Right kidney (tissue), 1 donor: ENCODE measurements at regions not wholly inside any gene's neighbourhood (a gene's known extent, or its start where the extent isn't known, plus 50 kb on each side); places are given as distances from the start of the nearest gene placed in this dataset.
A peak's percentile ranks its signal among the peaks of the same experiment; 100 is the strongest.
"Not testable (repeated sequence)": the region's sequence is repeated elsewhere in the genome, so short reads cannot be mapped to it uniquely, and the experiment has no call there.

ENCODE experiments used
- DNase-seq: peaks from one replicate; pipeline ENCODE4 v3.0.0-alpha.2; 2016

DNA sequence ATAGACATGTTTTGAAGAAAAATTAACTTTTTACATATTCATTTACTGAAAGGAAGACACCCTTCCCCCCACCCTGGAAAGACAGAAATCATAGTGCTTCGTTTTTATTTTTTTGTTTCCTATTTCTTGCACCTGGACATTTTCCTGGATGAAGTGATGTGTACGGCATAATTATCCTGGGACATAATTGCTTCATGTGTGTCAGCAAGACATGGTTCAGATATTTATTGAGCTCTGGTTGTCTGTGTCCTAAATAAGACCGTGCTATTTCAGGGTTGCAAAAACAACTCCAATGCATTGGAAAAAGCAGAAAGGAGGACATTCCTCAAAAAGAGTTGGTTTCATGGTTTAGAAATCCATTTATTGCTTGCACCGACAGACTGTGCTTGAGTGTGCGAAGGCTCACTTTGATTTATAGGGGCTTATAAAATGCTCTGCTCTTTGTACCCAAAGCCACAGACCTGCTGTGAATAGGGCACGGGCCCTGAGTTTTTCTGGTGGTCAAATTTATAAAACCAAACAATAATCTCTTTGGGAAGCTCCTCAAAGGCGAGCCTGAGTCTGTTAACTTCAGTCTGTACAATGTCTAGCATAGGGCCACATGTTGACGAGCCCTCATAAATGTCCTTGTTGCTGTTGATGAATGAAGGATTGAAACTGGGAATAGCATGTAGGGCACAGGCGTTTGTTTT, 179.5 kb downstream of the SOX4 start:
- no peak for DNase-seq

GRCh38 chr6:21773576-21773968, 180.0 kb downstream of the SOX4 start:
- no peak for DNase-seq

DNA sequence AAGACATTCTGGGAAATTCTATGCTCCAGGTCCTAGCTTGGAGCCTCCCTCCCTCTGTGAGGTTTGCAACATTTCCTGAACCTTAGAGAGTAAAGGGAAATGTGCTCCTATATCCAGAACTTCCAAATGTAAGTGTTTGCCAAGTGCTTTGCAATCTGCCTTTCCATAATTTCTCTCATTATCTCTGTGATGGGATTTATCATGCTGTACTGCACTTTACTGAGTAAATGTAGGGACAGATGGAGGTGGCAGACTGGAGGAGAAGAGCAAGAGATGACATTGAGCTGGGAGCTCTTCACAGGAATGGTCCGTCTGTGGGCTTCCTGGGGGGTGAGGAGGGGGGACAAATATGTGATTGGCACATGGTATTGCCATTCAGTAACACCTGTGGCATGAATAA, 184.3 kb downstream of the SOX4 start:
- no peak for DNase-seq

- no peak for DNase-seq
Measured at GRCh38 chr6:21780141-21780540, 186.6 kb downstream of the SOX4 start.

- no peak for DNase-seq
Measured at GRCh38 chr6:21780679-21781078, 187.1 kb downstream of the SOX4 start.

DNA sequence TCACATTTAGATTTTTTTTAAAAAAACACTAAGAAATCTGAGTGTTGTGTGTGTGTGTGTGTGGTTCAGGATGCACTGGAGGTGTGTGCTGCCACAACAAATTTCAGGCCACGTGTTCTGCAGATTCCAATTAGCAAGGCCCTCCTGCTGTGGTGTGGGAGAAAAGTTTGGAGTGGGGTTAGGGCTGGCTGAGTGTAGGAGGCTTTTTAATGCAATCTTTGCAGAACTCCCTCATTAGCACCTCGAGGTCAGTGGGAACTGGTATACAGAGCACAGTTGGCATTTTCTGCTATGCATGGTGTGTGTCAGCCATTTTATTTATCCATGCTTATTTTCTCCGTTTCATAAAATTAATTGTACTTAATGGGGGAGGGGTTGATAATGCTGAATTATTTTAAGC, 187.6 kb downstream of the SOX4 start:
- no peak for DNase-seq

DNA sequence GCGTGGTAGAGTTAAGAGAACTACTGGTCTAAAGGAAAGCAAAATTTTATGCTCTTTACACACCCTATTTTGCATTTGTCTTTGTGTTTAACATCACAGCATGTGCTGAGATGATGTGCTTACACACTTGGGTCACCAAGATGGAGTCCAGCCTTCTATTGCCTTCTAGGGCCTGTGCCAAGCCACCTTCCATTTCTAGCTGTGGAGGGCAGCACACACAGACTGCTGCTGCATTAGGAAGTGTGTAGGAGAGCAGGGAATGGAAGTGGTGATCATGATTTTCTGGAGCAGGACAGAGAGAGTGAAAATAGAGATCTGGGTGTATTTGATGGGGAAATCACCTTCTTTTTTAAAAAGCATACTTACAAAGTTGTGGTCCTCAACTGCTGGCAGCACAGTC, 191.6 kb downstream of the SOX4 start:
- DNase-seq = no peak

- no peak for DNase-seq
Measured at GRCh38 chr6:21791056-21791455, 197.5 kb downstream of the SOX4 start.

DNA sequence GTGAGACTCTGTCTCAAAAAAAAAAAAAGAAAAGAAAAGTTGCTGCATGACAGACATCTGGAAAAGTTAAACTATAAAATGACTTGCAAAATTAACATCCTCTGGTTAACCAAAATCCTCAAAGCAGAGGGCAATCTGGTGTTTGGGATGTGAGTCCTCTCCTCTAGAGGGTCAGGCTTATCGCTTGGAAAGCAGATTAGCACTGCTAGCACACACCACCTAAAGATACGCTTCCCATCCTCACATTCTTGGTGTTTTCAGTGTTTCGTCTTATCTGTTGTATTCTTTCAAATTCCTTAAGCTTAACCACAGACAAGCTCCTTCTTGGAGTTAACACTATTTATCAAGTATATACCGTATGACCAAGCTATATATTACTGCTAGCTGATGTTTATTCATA, 198.0 kb downstream of the SOX4 start:
- DNase-seq = no peak

DNA sequence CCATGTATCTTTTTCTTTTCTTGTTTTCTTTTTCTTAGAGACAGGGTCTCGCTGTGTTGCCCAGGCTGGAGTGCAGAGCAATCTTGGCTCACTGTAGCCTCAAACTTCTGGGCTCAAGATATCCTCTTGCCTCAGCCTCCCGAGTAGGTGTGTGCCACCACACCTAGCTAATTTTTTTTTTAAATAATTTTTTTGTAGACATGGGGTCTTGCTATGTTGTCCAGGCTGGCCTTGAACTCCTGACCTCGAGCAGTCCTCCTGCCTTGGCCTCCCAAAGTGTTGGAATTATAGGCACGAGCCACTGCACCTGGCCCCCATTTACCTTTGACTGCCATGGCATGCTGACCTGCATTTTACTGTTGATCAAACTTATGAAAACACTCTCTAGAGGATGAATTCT, 198.6 kb downstream of the SOX4 start:
- DNase-seq = no peak

DNA sequence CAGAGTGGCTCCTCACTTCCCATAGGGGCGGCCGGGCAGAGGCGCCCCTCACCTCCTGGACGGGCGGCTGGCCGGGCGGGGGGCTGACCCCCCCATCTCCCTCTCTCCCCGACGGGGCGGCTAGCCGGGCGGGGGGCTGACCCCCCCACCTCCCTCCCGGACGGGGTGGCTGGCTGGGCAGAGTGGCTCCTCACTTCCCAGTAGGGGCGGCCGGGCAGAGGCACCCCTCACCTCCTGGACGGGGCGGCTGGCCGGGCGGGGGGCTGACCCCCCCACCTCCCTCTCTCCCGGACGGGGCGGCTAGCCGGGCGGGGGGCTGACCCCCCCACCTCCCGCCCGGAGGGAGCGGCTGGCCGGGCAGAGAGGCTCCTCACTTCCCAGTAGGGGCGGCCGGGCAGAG, 203.4 kb downstream of the SOX4 start:
- not testable (repeated sequence) for DNase-seq

DNA sequence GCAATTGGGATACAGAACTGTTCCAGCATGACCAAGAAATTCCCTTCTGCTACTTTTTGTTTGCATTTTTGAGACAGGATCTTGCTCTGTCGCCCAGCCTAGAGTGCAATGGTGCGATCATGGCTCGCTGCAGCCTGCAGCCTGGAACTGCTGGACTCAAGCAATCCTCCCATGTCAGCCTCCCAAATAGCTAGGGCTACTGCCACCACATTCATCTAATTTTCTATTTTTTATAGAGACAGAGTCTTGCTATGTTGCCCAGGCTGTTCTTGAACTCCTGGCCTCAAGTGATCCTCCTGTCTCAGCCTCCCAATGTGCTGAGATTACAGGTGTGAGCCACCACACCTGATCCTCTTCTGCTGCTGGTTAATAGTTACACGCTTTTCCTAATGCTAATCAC, 204.9 kb downstream of the SOX4 start:
- DNase-seq = no peak

DNA sequence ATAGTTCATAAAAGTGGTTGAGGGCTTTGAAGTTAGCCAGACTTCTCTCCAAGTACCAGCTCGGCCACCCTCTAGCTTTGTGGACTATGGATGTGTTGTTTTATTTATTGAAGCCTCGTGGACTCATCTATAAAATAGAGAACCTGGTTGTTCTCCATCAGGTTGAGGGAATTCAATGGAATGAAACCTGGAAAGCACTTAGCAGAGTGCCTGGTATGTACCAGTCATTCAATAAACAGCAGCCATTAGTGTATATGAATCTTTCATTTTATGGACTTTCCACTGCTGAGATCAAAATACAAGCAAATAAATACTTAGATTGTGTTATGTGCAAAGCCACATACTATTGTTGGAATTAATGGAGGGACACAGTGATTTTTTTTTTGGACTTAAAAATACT, 206.8 kb downstream of the SOX4 start:
- DNase-seq = no peak

GRCh38 chr6:21800948-21801438, 207.4 kb downstream of the SOX4 start:
- DNase-seq = peak; percentile 49

- DNase-seq = no peak
Measured at GRCh38 chr6:21801446-21802174, 208.1 kb downstream of the SOX4 start.

- DNase-seq = no peak
Measured at GRCh38 chr6:21802175-21802822, 208.7 kb downstream of the SOX4 start.

GRCh38 chr6:21804941-21805610, 211.5 kb downstream of the SOX4 start:
- no peak for DNase-seq

DNA sequence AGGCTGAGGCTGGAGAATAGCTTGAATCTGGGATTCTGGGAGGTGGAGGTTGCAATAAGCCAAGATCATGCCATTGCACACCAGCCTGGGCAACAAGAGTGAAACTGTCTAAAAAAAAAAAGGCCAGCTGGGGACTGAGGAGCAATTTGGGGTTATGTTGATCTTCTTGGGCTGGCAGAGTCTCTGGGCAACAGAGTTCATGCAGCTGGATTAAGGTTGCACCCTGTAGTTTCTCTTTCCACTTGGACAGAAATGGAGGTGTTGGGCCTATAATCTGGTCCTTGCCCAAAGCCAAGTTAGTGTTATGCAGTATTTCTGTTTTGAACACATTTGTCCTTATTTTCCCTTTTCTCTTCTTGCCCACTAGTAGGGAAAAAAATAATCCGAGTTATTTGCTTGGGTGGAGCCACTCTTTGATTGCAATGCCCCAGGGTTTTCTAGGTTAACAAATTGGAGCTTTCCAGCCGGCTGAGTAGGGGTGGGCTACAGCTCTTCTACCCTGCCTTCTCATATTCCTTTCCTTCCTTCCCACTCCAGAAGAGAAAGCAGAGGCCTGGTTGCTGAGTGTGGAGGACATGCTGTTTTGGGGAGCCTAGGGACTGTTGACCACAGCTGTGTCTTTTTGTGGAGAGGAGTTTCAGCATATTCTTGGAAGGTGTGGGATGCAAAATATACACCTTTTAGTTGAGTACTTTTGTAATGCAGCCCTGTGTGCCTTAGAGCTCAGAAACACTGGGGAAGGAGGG, 213.9 kb downstream of the SOX4 start:
- peak; percentile 26 for DNase-seq

DNA sequence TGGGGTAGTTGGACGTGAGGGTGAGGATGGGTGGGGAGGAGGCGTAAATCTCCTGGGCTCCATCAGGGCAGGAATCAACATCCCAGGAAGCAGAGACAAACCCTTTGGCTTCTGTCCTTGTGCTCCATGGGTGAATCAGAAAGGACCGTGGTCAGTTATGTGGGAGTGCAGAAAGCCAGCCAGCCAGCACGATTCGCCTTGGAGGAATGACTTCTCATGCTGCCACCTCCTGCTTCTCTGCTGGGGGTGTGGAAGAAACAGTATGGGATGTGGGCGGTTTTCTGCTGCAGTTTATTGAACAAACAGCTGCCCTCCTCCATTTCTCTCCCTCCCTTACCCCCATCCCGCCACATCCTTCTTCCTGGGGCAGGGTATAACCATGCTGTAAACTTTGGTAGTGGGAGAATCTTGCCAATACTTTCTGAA, 214.5 kb downstream of the SOX4 start:
- DNase-seq = peak; percentile 55

DNA sequence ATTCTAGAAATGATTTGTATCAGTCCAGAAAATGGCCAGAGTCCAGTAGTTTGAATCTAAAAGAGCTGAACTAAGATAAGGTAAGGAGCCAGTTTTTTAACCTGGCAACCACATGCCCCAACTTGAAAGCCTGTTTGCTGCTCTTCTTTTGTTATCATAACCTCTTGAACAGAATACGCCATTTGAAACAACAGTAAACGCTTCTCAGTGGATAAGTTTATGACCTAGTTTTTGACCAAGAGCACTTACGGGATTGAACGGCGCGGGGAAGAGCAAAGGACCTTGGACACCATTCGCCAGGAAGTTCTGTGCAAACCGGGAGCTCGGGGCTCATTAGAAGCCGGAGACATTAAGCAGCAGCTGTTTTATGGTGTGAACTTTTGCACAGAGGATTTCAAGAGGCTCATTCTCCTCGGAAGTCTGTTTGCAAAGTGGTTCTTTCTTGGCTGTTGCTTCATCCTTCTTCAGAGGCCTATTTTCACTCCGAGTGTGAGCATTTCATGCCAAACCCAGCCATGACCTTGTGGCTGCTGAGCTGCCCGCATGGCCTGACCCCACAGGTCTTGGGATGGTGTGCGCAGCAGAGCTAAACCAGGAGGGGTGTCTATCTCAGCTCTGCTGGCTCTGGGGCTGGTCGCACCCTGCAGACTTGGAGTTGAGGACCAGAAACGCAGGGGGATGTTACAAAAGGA, 215.1 kb downstream of the SOX4 start:
- DNase-seq = peak; percentile 55

DNA sequence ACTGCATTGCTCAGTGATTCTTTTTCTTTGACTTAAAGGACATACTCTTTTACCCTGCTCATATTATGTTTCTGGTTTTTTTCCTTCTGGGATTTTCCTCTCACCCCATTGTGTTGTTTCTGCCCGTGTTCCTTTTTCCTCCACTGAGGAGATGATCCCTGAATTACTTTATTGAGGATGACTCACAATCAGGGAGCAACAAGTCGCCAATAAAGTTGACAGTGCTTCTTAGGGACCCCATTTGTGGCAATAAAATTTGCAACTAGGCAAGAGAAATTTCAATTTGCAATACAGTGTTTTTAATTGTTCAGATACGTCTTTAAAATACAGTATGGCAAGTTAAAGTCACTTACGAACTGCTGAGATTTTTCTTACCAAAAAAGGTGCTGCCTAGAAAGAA, 217.9 kb downstream of the SOX4 start:
- no peak for DNase-seq

- DNase-seq = no peak
Measured at GRCh38 chr6:21816231-21816630, 222.7 kb downstream of the SOX4 start.
